ENCODE measurements at regions not wholly inside any gene's neighbourhood (a gene's known extent, or its start where the extent isn't known, plus 50 kb on each side); places are given as distances from the start of the nearest gene placed in this dataset.

DNA sequence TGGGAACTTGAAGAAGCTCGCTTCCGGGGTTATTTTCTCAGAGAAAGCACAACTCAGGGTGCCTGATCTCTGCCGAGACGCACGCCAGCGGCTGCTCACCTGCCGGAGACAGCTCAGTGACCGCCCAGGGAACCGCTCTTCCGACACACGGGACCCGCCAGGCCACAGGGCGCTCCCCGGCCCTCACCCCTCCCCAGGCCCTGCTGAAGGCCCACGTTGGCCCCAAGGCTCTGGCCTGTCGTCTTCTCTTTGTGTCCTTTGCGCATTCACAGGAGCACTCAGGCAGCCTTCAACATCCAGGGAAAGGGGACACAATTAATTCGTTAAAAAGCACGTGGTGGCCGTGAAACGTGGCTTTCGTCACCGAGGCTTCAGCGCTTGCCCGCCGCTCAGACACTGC is 276.3 kb upstream of the SALL3 start:
- TF ChIP-seq TOX (CRISPR knock-in tag; IDR thresholded peaks at IDR 0.05; ENCODE audit: borderline replicate concordance) (no peak), GLIS3 (CRISPR knock-in tag; IDR thresholded peaks at IDR 0.05) (no peak), ZFP30 (CRISPR knock-in tag; IDR thresholded peaks at IDR 0.05) (no peak), BACH2 (CRISPR knock-in tag; IDR thresholded peaks at IDR 0.05; ENCODE audit: borderline replicate concordance) (no peak), ZNF70 (CRISPR knock-in tag; IDR thresholded peaks at IDR 0.05) (no peak), ZNF565 (CRISPR knock-in tag; conservative IDR thresholded peaks at IDR 0.05; ENCODE audit: low read depth) (no peak), ARNTL (CRISPR knock-in tag; IDR thresholded peaks at IDR 0.05; ENCODE audit: borderline replicate concordance, low read depth) (no peak)
- TF ChIP-seq, protein P1, sequence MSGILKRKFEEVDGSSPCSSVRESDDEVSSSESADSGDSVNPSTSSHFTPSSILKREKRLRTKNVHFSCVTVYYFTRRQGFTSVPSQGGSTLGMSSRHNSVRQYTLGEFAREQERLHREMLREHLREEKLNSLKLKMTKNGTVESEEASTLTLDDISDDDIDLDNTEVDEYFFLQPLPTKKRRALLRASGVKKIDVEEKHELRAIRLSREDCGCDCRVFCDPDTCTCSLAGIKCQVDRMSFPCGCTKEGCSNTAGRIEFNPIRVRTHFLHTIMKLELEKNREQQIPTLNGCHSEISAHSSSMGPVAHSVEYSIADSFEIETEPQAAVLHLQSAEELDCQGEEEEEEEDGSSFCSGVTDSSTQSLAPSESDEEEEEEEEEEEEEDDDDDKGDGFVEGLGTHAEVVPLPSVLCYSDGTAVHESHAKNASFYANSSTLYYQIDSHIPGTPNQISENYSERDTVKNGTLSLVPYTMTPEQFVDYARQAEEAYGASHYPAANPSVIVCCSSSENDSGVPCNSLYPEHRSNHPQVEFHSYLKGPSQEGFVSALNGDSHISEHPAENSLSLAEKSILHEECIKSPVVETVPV (CRISPR knock-in tag; IDR thresholded peaks at IDR 0.05) = no peak
- TF ChIP-seq, protein P2, sequence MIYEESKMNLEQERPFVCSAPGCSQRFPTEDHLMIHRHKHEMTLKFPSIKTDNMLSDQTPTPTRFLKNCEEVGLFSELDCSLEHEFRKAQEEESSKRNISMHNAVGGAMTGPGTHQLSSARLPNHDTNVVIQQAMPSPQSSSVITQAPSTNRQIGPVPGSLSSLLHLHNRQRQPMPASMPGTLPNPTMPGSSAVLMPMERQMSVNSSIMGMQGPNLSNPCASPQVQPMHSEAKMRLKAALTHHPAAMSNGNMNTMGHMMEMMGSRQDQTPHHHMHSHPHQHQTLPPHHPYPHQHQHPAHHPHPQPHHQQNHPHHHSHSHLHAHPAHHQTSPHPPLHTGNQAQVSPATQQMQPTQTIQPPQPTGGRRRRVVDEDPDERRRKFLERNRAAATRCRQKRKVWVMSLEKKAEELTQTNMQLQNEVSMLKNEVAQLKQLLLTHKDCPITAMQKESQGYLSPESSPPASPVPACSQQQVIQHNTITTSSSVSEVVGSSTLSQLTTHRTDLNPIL (CRISPR knock-in tag; IDR thresholded peaks at IDR 0.05; ENCODE audit: low read depth) = no peak
- TF ChIP-seq, protein P3, sequence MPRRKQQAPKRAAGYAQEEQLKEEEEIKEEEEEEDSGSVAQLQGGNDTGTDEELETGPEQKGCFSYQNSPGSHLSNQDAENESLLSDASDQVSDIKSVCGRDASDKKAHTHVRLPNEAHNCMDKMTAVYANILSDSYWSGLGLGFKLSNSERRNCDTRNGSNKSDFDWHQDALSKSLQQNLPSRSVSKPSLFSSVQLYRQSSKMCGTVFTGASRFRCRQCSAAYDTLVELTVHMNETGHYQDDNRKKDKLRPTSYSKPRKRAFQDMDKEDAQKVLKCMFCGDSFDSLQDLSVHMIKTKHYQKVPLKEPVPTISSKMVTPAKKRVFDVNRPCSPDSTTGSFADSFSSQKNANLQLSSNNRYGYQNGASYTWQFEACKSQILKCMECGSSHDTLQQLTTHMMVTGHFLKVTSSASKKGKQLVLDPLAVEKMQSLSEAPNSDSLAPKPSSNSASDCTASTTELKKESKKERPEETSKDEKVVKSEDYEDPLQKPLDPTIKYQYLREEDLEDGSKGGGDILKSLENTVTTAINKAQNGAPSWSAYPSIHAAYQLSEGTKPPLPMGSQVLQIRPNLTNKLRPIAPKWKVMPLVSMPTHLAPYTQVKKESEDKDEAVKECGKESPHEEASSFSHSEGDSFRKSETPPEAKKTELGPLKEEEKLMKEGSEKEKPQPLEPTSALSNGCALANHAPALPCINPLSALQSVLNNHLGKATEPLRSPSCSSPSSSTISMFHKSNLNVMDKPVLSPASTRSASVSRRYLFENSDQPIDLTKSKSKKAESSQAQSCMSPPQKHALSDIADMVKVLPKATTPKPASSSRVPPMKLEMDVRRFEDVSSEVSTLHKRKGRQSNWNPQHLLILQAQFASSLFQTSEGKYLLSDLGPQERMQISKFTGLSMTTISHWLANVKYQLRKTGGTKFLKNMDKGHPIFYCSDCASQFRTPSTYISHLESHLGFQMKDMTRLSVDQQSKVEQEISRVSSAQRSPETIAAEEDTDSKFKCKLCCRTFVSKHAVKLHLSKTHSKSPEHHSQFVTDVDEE (CRISPR knock-in tag; IDR thresholded peaks at IDR 0.05) = no peak
- no peak for ATAC-seq

GRCh38 chr18:78704971-78705461 is 274.6 kb upstream of the SALL3 start:
- TF ChIP-seq, protein P2 (CRISPR knock-in tag; IDR thresholded peaks at IDR 0.05; ENCODE audit: low read depth) = no peak
- no peak for TF ChIP-seq ZNF8 (CRISPR knock-in tag; IDR thresholded peaks at IDR 0.05)
- no peak for TF ChIP-seq GLIS3 (CRISPR knock-in tag; IDR thresholded peaks at IDR 0.05)
- TF ChIP-seq BACH2 (CRISPR knock-in tag; IDR thresholded peaks at IDR 0.05; ENCODE audit: borderline replicate concordance) = no peak
- TF ChIP-seq ESRRG (CRISPR knock-in tag; IDR thresholded peaks at IDR 0.05) = no peak
- no peak for TF ChIP-seq RARB (CRISPR knock-in tag; IDR thresholded peaks at IDR 0.05)
- no peak for TF ChIP-seq TOX (CRISPR knock-in tag; IDR thresholded peaks at IDR 0.05; ENCODE audit: borderline replicate concordance)

DNA sequence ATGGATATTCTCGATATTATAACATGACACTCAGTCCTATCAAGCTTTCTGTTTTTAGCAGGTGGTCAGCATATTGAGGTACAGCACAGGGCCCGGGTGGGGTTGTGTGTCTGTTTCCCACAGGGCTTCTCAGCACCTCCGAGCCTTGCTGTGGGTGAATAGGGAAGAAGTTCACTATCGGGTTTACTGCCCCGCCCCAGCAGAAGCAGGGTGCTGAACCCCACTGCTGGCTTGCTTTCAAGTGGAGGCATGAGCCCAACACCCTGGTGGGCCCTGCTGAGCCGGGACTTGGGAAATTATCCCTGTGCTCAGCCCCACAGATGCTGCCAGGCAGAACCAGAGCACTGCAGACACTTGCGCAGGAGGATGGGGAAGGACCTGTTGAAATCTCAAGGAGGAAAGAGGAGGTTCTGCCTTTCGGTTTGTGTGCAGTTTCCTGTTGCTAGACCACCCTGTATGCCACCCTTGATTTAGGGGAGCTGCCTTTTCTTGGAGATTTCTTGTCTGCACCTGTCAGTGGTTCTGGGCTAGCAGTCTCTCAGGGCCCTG is 270.3 kb upstream of the SALL3 start:
- no peak for TF ChIP-seq ZFP30 (CRISPR knock-in tag; IDR thresholded peaks at IDR 0.05)
- TF ChIP-seq, protein P3 (CRISPR knock-in tag; IDR thresholded peaks at IDR 0.05) = no peak
- TF ChIP-seq ISL1 (CRISPR knock-in tag; IDR thresholded peaks at IDR 0.05) = no peak
- TF ChIP-seq PATZ1 (CRISPR knock-in tag; IDR thresholded peaks at IDR 0.05; ENCODE audit: borderline replicate concordance) = no peak
- no peak for TF ChIP-seq BACH2 (CRISPR knock-in tag; IDR thresholded peaks at IDR 0.05; ENCODE audit: borderline replicate concordance)
- ATAC-seq = no peak

More at GRCh38 chr18:78704971-78705461, 274.6 kb upstream of the SALL3 start:
- ATAC-seq = no peak
